Spleen (tissue), 11 donors: ENCODE measurements at regions not wholly inside any gene's neighbourhood (a gene's known extent, or its start where the extent isn't known, plus 50 kb on each side); places are given as distances from the start of the nearest gene placed in this dataset.

Experiments used
- DNase-seq: peaks from one replicate; pipeline ENCODE4 v3.0.0-alpha.2; 2020
- H3K27ac ChIP-seq, 8 donors: fragments of 200-600 bp; sonication (generic) in 7 of 8; 1 replicate in 4 of 8; 2 replicates in 4 of 8; pipeline versions ENCODE4 v1.5.0 to v1.8.0; 2016 to 2021; ENCODE audit warnings: inconsistent platforms in 4 of 8, mild to moderate bottlenecking in 4 of 8, moderate library complexity in 1 of 8
- H3K27me3 ChIP-seq, 7 donors: fragments of 200-600 bp; sonication (generic) in 6 of 7; replicated peaks in 1 of 7; 1 replicate in 4 of 7; 2 replicates in 3 of 7; pipeline versions ENCODE4 v1.5.0 to v1.8.0; 2016 to 2021; ENCODE audit warnings: inconsistent platforms in 3 of 7, mild to moderate bottlenecking in 1 of 7
- H3K36me3 ChIP-seq, 6 donors: fragments of 200-600 bp; sonication (generic) in 5 of 6; 1 replicate in 4 of 6; 2 replicates in 2 of 6; pipeline versions ENCODE4 v1.5.0 to v1.8.0; 2016 to 2021; ENCODE audit warnings: inconsistent platforms in 2 of 6
- H3K4me1 ChIP-seq, 6 donors: fragments of 200-600 bp; sonication (generic) in 5 of 6; 1 replicate in 3 of 6; 2 replicates in 3 of 6; pipeline versions ENCODE4 v1.5.0 to v1.8.0; 2016 to 2021; ENCODE audit warnings: inconsistent platforms in 3 of 6
- H3K4me3 ChIP-seq, 8 donors: fragments of 200-600 bp; sonication (generic) in 7 of 8; 1 replicate in 4 of 8; 2 replicates in 4 of 8; pipeline versions ENCODE4 v1.5.0 to v1.8.0; 2016 to 2021; ENCODE audit warnings: inconsistent platforms in 4 of 8, mild to moderate bottlenecking in 4 of 8, moderate library complexity in 2 of 8
- H3K9me3 ChIP-seq, 8 donors: fragments of 200-600 bp; sonication (generic) in 7 of 8; 1 replicate in 4 of 8; 2 replicates in 4 of 8; pipeline versions ENCODE4 v1.5.0 to v1.8.0; 2016 to 2021; ENCODE audit warnings: inconsistent platforms in 4 of 8
- CTCF ChIP-seq, 11 experiments: fragments of 200-600 bp in 7 of 11; fragments of 450-650 bp in 4 of 11; sonication (generic) in 4 of 11; IDR thresholded peaks in 8 of 11; conservative IDR thresholded peaks in 3 of 11; 1 replicate in 7 of 11; 2 replicates in 4 of 11; pipeline versions ENCODE4 v1.4.0 to v1.8.0; 2016 to 2021; ENCODE audit warnings: antibody characterized with exemption in 11 of 11, inconsistent platforms in 4 of 11, mild to moderate bottlenecking in 1 of 11
- POLR2A ChIP-seq, 3 donors: fragments of 450-650 bp; IDR thresholded peaks; one replicate each; pipeline ENCODE4 v1.5.1; 2017; ENCODE audit warnings: antibody characterized with exemption in 3 of 3, mild to moderate bottlenecking in 1 of 3
- POLR2AphosphoS5 ChIP-seq, 3 donors: sonication (generic); formaldehyde crosslinking; IDR thresholded peaks; one replicate each; pipeline ENCODE4 v1.5.1; 2017; ENCODE audit warnings: antibody characterized with exemption in 3 of 3
- WGBS, 5 donors: extraction: QIAGEN DNeasy Blood & Tissue Kit in 3 of 5; methylation state at CpG; one replicate each; pipeline versions ENCODE4 v1.1.5 to v1.1.7; 2013 to 2018; 5-methylcytosine and 5-hydroxymethylcytosine counted together
- intact Hi-C: fragments of 100-400 bp; cut with DNase I; formaldehyde crosslinking; loops from one replicate; pipeline ENCODE4 v1.15.0; 2023; ENCODE audit warnings: low total_unique reads
- donor health status: healthy with polysubstance abuse.
- donor health status: DM: no; HTN: no; CAD: no; lungs with moderate emphysema.
- donor health status: DM: no; HTN: no; CAD: no.
- donor health status: Bipolar disorder and iron deficiency.
- donor health status: healthy.
- donor health status: DM: no; HTN: no; CAD: no.
- donor health status: DM: yes; HTN: yes; CAD: no.

DNA sequence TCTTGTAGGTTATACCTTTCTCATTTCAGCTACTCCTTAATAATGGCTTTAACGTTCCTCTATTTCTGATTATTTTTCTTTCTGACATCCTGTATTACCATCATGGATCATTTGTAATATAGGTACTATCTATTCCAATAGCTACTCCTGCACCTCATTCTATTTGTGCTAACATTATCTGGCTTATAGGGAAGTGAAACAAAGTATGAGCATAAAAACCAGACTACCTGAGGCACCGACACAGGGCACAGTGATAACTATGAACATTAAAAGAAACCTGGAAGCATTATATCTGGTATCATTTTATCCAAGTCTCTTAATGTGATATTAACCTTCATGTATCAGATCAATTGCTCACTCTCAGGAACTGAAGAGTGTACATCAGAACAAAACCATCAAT, 407.3 kb downstream of the DMRT2 start:
- Histone ChIP-seq H3K27ac (no peak overlapping the region), H3K9me3 (no peaks in the 10 kb centered on the region), H3K4me3 (no peak overlapping the region), H3K27me3 (no peaks in the 10 kb centered on the region), H3K4me1 (no peaks in the 10 kb centered on the region), H3K36me3 (no peaks in the 10 kb centered on the region)
- TF ChIP-seq POLR2AphosphoS5 (IDR thresholded peaks at IDR 0.05) (no peak), CTCF (IDR thresholded peaks at IDR 0.05 in 8 of 11, conservative IDR thresholded peaks at IDR 0.05 in 3 of 11) (no peak), POLR2A (IDR thresholded peaks at IDR 0.05) (no peak)
- DNase-seq, result no peak
- intact Hi-C loops, result no loop called here
- WGBS, 5 donors, result 69 to 85% (median 79%) methylated on average over 2 of the region's 2 CpGs

DNA sequence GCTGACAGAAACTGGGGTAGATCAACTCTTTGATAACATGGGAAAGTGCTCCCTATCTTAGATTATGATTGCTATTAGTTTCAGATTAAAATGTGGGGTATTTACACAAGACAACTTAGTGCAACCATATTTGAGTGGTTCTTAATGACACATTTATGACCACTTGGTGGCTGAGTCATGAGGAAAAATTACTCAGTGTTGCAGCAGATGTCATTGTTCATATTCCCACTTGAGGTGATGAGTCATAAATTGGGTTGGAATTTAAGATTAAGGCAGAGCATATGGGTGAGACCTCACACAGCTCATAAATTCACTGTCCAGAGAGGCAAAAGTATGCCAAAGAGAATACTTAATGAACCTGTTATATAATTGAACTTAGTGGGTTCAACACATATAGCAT, 408.3 kb downstream of the DMRT2 start:
- Histone ChIP-seq H3K36me3 (no peaks in the 10 kb centered on the region), H3K4me1 (no peaks in the 10 kb centered on the region), H3K9me3 (no peaks in the 10 kb centered on the region), H3K27me3 (no peaks in the 10 kb centered on the region), H3K4me3 (no peak overlapping the region), H3K27ac (no peak overlapping the region)
- TF ChIP-seq POLR2A (IDR thresholded peaks at IDR 0.05) (no peak), POLR2AphosphoS5 (IDR thresholded peaks at IDR 0.05) (no peak), CTCF (IDR thresholded peaks at IDR 0.05 in 8 of 11, conservative IDR thresholded peaks at IDR 0.05 in 3 of 11) (no peak)
- intact Hi-C loops, result no loop called here
- no peak for DNase-seq

DNA sequence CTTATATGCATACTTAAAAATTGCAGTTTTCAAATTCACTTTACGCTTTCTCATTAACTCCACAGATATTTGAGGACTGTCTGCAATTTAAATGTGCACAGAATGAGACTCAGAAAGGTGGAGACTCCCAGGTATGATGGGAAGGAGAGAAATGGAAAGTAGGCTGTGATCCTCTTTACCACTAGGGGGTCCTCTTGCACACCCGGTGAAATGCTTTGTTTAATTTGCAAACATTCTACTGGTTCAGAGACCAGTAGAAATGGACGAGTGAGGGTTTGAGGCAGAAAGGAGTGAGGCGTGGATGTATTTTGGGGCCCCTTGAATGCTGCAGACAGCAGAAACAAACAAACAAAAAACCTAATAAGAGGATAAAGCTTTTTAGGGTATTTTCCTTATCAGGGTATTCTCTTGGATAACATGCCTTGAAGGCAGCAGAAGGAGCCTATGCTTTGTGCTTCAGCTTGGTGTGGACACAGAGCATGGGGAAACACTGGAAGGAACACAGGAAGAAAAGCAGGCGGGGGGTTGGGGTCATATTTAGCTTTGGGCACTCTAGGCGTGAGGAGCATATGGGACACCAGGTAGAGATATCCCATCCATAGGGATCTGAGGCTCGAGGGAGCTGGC, 410.1 kb downstream of the DMRT2 start:
- WGBS, 5 donors, result 51 to 55% (median 53%) methylated on average over 7 of the region's 7 CpGs
- Histone ChIP-seq H3K36me3 (no peaks in the 10 kb centered on the region), H3K27ac (no peak overlapping the region), H3K27me3 (no peaks in the 10 kb centered on the region), H3K4me1 (no peaks in the 10 kb centered on the region), H3K9me3 (no peaks in the 10 kb centered on the region), H3K4me3 (no peak overlapping the region)
- TF ChIP-seq CTCF (IDR thresholded peaks at IDR 0.05 in 8 of 11, conservative IDR thresholded peaks at IDR 0.05 in 3 of 11) (peak in 6 of 11 experiments; percentile 14 to 45 (median 34)), POLR2A (IDR thresholded peaks at IDR 0.05) (no peak), POLR2AphosphoS5 (IDR thresholded peaks at IDR 0.05) (no peak)
- intact Hi-C loops, result no loop called here
- DNase-seq, result no peak

DNA sequence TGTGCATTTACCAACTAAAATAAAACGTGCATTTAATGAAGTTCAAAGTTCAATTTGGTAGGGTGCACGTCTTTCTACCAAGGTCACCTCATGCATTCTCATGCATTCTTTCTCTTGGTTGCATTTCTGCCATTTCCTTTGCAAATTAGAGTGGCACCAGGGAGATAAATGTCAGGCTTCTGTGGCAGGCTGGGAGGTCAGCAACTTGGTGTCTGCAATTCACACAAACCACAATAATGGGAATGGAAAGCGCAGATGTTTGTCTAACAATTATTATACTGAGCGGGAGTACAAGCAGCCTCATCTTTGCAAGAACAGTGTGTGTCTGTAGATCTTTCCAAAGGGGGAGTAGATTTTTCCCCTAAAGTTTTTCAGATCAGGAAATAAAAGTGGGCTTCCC, 411.7 kb downstream of the DMRT2 start:
- TF ChIP-seq POLR2A (IDR thresholded peaks at IDR 0.05) (no peak), POLR2AphosphoS5 (IDR thresholded peaks at IDR 0.05) (no peak)

More for the DNA sequence above, 411.7 kb downstream of the DMRT2 start:
- Histone ChIP-seq H3K27ac (no peak overlapping the region), H3K36me3 (no peaks in the 10 kb centered on the region), H3K27me3 (peaks cover 0 to 5% (median 0%) of the 10 kb centered on the region in 7 donors), H3K9me3 (no peaks in the 10 kb centered on the region), H3K4me3 (no peak overlapping the region), H3K4me1 (no peaks in the 10 kb centered on the region)
- no peak for DNase-seq
- 76 to 88% (median 79%) methylated on average over 4 of the region's 4 CpGs for WGBS, 5 donors
- intact Hi-C loops, result no loop called here
